ENCODE measurements at regions not wholly inside any gene's neighbourhood (a gene's known extent, or its start where the extent isn't known, plus 50 kb on each side); places are given as distances from the start of the nearest gene placed in this dataset.

- no peak for TF ChIP-seq EZH2phosphoT487 (IDR thresholded peaks at IDR 0.05; ENCODE audit: borderline replicate concordance, low read depth)
Observed at GRCh38 chr4:14824189-14824588, 178.1 kb upstream of the CPEB2 start (continued).

DNA sequence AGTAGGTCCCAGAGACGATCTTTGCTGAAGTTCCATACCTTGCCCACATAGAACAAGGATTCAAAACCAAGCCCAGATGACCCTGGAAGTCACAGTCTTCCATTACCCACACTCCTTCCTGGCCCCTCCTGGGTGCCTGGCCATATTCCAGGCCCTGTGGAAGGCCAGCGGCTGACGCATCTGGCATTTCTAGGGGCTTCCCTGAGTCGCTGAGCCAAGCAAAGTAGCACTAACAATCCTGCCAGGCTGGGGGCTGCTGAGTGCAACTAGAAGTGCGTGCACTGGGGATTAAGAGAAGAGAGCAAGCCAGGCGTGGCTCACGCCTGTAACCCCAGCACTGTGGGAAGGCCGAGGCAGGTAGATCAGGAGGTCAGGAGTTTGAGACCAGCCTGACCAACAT is 175.2 kb upstream of the CPEB2 start:
- no peak overlapping the region for H3K9ac ChIP-seq
- H3K4me2 ChIP-seq = no peak overlapping the region
- 74% methylated on average over 6 of the region's 8 CpGs for WGBS (ENCODE audit: low lambda C conversion rate)
- H2AFZ ChIP-seq (ENCODE audit: low read depth) = no peak overlapping the region
- ChIA-PET CTCF (no interaction called here), POLR2A (no interaction called here)
- H3F3A ChIP-seq (replicated peaks; ENCODE audit: insufficient read depth) = no peaks in the 10 kb centered on the region
- no peaks in the 10 kb centered on the region for H3K79me2 ChIP-seq (ENCODE audit: insufficient read depth)
- DNase-seq = peak; percentile 5
- H3K9me3 ChIP-seq = no peaks in the 10 kb centered on the region
- H4K20me1 ChIP-seq (ENCODE audit: insufficient read depth) = no peaks in the 10 kb centered on the region
- no peaks in the 10 kb centered on the region for H3K36me3 ChIP-seq (replicated peaks in 1 of 2; ENCODE audit: control insufficient read depth in 1 of 2, insufficient read depth in 2 of 2, low read length in 1 of 2)
- no peaks in the 10 kb centered on the region for H3K27me3 ChIP-seq (ENCODE audit: insufficient read depth)
- H3K9me2 ChIP-seq = no peaks in the 10 kb centered on the region
- no peaks in the 10 kb centered on the region; a peak in 1 of 4 replicates for H3K4me1 ChIP-seq (ENCODE audit: control insufficient read depth in 1 of 2, insufficient read depth in 2 of 2, low read depth in 1 of 2, low read length in 1 of 2)
- no peak overlapping the region for H3K27ac ChIP-seq (ENCODE audit: low read depth in 2 of 2, low read length in 1 of 2)
- TF ChIP-seq REST (IDR thresholded peaks at IDR 0.05; ENCODE audit: low read depth, low read length) (no peak), MXI1 (IDR thresholded peaks at IDR 0.05; ENCODE audit: low read depth, low read length) (no peak), NFIC (IDR thresholded peaks at IDR 0.05; ENCODE audit: borderline replicate concordance) (peak; percentile 22; the same call in 1 of the 2 replicates), USF1 (IDR thresholded peaks at IDR 0.05; ENCODE audit: borderline replicate concordance, low read depth) (no peak), TAF1 (IDR thresholded peaks at IDR 0.05; ENCODE audit: borderline replicate concordance, low read depth, low read length) (no peak)
- H3K4me3 ChIP-seq (ENCODE audit: low read depth in 2 of 2, low read length in 1 of 2) = no peak overlapping the region

GRCh38 chr4:14829795-14830194 is 172.5 kb upstream of the CPEB2 start:
- no peaks in the 10 kb centered on the region for H3K9me2 ChIP-seq
- DNase-seq = no peak
- ChIA-PET POLR2A (no interaction called here), CTCF (no interaction called here)
- H3K4me3 ChIP-seq (ENCODE audit: low read depth in 2 of 2, low read length in 1 of 2) = no peak overlapping the region
- no peaks in the 10 kb centered on the region for H3K27me3 ChIP-seq (ENCODE audit: insufficient read depth)
- H3K4me2 ChIP-seq = no peak overlapping the region
- no peak overlapping the region for H2AFZ ChIP-seq (ENCODE audit: low read depth)
- no peaks in the 10 kb centered on the region; a peak in 1 of 4 replicates for H3K4me1 ChIP-seq (ENCODE audit: control insufficient read depth in 1 of 2, insufficient read depth in 2 of 2, low read depth in 1 of 2, low read length in 1 of 2)
- H4K20me1 ChIP-seq (ENCODE audit: insufficient read depth) = no peaks in the 10 kb centered on the region
- H3K79me2 ChIP-seq (ENCODE audit: insufficient read depth) = no peaks in the 10 kb centered on the region
- no peak overlapping the region for H3K9ac ChIP-seq
- H3K9me3 ChIP-seq = no peaks in the 10 kb centered on the region
- no peak overlapping the region for H3K27ac ChIP-seq (ENCODE audit: low read depth in 2 of 2, low read length in 1 of 2)
- no peaks in the 10 kb centered on the region for H3F3A ChIP-seq (replicated peaks; ENCODE audit: insufficient read depth)
- 84% methylated on average over 3 of the region's 4 CpGs for WGBS (ENCODE audit: low lambda C conversion rate)
- H3K36me3 ChIP-seq (replicated peaks in 1 of 2; ENCODE audit: control insufficient read depth in 1 of 2, insufficient read depth in 2 of 2, low read length in 1 of 2) = no peaks in the 10 kb centered on the region
- TF ChIP-seq FOSL2 (IDR thresholded peaks at IDR 0.05; ENCODE audit: borderline replicate concordance, low read depth) (no peak), NRF1 (IDR thresholded peaks at IDR 0.05; ENCODE audit: low read depth, low read length) (no peak), NFIC (IDR thresholded peaks at IDR 0.05; ENCODE audit: borderline replicate concordance) (no peak), RCOR1 (IDR thresholded peaks at IDR 0.05; ENCODE audit: low read length) (no peak), TEAD4 (IDR thresholded peaks at IDR 0.05; ENCODE audit: borderline replicate concordance, insufficient read depth) (no peak), JUND (IDR thresholded peaks at IDR 0.05) (no peak), FOXJ3 (CRISPR knock-in tag; IDR thresholded peaks at IDR 0.05) (no peak), TCF12 (IDR thresholded peaks at IDR 0.05) (no peak), CHD2 (IDR thresholded peaks at IDR 0.05; ENCODE audit: low read length, partially characterized antibody) (no peak), EZH2phosphoT487 (IDR thresholded peaks at IDR 0.05; ENCODE audit: borderline replicate concordance, low read depth) (no peak), CTCF (IDR thresholded peaks at IDR 0.05) (no peak)
- TF ChIP-seq, protein P1, sequence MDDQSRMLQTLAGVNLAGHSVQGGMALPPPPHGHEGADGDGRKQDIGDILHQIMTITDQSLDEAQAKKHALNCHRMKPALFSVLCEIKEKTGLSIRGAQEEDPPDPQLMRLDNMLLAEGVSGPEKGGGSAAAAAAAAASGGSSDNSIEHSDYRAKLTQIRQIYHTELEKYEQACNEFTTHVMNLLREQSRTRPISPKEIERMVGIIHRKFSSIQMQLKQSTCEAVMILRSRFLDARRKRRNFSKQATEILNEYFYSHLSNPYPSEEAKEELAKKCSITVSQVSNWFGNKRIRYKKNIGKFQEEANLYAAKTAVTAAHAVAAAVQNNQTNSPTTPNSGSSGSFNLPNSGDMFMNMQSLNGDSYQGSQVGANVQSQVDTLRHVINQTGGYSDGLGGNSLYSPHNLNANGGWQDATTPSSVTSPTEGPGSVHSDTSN (IDR thresholded peaks at IDR 0.05) = no peak

Data from SK-N-SH (cell line).